GM21528 (cell line): ENCODE measurements at regions not wholly inside any gene's neighbourhood (a gene's known extent, or its start where the extent isn't known, plus 50 kb on each side); places are given as distances from the start of the nearest gene placed in this dataset.
A peak's percentile ranks its signal among the peaks of the same experiment; 100 is the strongest.
"Not testable (repeated sequence)": the region's sequence is repeated elsewhere in the genome, so short reads cannot be mapped to it uniquely, and the experiment has no call there.

Experiments
- ATAC-seq: cut with Tn5 transposase; IDR thresholded peaks from one replicate; pipeline ENCODE4 v1.9.1; 2021; ENCODE audit warnings: mild to moderate bottlenecking, moderate library complexity; ENCODE audit not compliant: unreplicated experiment, low FRiP score

- ATAC-seq = no peak
Observed at GRCh38 chr3:25844891-25845290, 55.0 kb downstream of the OXSM start.

GRCh38 chr3:25846282-25846681, 56.4 kb downstream of the OXSM start:
- ATAC-seq = no peak

GRCh38 chr3:25849091-25849490, 59.2 kb downstream of the OXSM start:
- no peak for ATAC-seq

GRCh38 chr3:25849641-25850385, 59.9 kb downstream of the OXSM start:
- no peak for ATAC-seq

GRCh38 chr3:25851693-25852259, 61.9 kb downstream of the OXSM start:
- not testable (repeated sequence) for ATAC-seq

- ATAC-seq = no peak
Observed at GRCh38 chr3:25854214-25854613, 64.3 kb downstream of the OXSM start.

GRCh38 chr3:25854635-25855034, 64.7 kb downstream of the OXSM start:
- no peak for ATAC-seq

- no peak for ATAC-seq
Observed at GRCh38 chr3:25855266-25855784, 65.4 kb downstream of the OXSM start.

GRCh38 chr3:25856902-25857518, 67.1 kb downstream of the OXSM start:
- ATAC-seq = no peak

GRCh38 chr3:25861566-25861965, 71.7 kb downstream of the OXSM start:
- no peak for ATAC-seq

- ATAC-seq = peak; percentile 77
Observed at GRCh38 chr3:25863011-25863415, 73.1 kb downstream of the OXSM start.

- ATAC-seq = peak; percentile 36
Observed at GRCh38 chr3:25863416-25863959, 73.6 kb downstream of the OXSM start.

- ATAC-seq = no peak
Observed at GRCh38 chr3:25870452-25870851, 80.6 kb downstream of the OXSM start.

GRCh38 chr3:25872200-25872877, 82.4 kb downstream of the OXSM start:
- peak; percentile 96 for ATAC-seq

- no peak for ATAC-seq
Observed at GRCh38 chr3:25883492-25883891, 93.6 kb downstream of the OXSM start.

GRCh38 chr3:25884981-25885380, 95.1 kb downstream of the OXSM start:
- ATAC-seq = no peak

- no peak for ATAC-seq
Observed at GRCh38 chr3:25885544-25885943, 95.7 kb downstream of the OXSM start.

- ATAC-seq = no peak
Observed at GRCh38 chr3:25887907-25888306, 98.0 kb downstream of the OXSM start.

GRCh38 chr3:25888892-25889524, 99.1 kb downstream of the OXSM start:
- ATAC-seq = no peak

- no peak for ATAC-seq
Observed at GRCh38 chr3:25889525-25889917, 99.6 kb downstream of the OXSM start.
